ENCODE measurements at regions not wholly inside any gene's neighbourhood (a gene's known extent, or its start where the extent isn't known, plus 50 kb on each side); places are given as distances from the start of the nearest gene placed in this dataset.

DNA sequence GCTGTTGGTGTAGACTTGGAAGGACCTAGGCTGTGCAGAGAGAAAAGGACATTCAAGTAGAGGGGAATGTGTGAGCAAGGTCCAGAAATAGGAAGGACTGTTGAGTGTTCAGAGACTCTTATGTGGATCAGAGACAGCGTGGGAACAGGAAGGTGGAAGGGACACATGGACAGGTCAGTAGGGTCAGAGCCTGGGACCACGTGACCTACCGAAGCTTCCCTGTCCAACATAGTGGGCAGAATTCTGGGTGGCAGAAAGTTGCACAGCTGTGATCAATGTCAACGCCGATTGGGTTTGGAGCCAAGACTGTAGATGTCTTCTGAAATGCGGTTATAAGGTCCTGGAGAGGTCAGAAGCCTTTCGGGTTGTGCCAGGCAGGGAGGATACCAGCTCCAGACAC lies 195.9 kb upstream of the MKI67 start:
- Histone ChIP-seq H3K4me3 (ENCODE audit: low read depth in 1 of 2, low read length in 2 of 2) (no peak overlapping the region), H3K27ac (ENCODE audit: low read depth, low read length) (no peak overlapping the region), H3K9me3 (ENCODE audit: low read length) (no peaks in the 10 kb centered on the region), H3K27me3 (ENCODE audit: control insufficient read depth in 1 of 2, insufficient read depth in 2 of 2, low read length in 2 of 2) (no peaks in the 10 kb centered on the region), H3K4me1 (ENCODE audit: insufficient read depth, low read length) (no peaks in the 10 kb centered on the region), H3K36me3 (ENCODE audit: insufficient read depth, low read length) (no peaks in the 10 kb centered on the region), H3K9ac (ENCODE audit: low read length) (no peak overlapping the region)

DNA sequence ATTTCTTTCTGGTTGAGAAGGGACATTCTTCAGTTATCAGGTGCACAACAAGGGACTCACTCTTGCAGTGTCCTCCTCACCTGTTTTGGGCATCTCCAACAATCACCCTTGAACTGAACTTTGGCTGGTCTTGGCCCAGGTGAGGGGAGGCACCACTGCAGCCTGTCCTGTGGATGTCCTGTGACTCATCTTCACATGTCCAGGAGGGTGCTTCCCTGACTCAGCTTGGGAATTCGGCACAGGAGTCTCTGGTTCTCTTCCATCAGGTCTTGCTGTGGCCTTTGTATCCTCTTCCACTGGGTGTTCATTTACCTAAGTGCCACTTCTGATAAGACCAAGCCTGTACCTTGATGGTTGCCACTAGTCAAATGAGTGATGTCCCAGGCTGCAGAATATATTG lies 196.7 kb upstream of the MKI67 start:
- Histone ChIP-seq H3K9ac (ENCODE audit: low read length) (no peak overlapping the region), H3K36me3 (ENCODE audit: insufficient read depth, low read length) (no peaks in the 10 kb centered on the region), H3K9me3 (ENCODE audit: low read length) (no peaks in the 10 kb centered on the region), H3K27me3 (ENCODE audit: control insufficient read depth in 1 of 2, insufficient read depth in 2 of 2, low read length in 2 of 2) (no peaks in the 10 kb centered on the region), H3K4me3 (ENCODE audit: low read depth in 1 of 2, low read length in 2 of 2) (no peak overlapping the region), H3K4me1 (ENCODE audit: insufficient read depth, low read length) (no peaks in the 10 kb centered on the region), H3K27ac (ENCODE audit: low read depth, low read length) (no peak overlapping the region)

DNA sequence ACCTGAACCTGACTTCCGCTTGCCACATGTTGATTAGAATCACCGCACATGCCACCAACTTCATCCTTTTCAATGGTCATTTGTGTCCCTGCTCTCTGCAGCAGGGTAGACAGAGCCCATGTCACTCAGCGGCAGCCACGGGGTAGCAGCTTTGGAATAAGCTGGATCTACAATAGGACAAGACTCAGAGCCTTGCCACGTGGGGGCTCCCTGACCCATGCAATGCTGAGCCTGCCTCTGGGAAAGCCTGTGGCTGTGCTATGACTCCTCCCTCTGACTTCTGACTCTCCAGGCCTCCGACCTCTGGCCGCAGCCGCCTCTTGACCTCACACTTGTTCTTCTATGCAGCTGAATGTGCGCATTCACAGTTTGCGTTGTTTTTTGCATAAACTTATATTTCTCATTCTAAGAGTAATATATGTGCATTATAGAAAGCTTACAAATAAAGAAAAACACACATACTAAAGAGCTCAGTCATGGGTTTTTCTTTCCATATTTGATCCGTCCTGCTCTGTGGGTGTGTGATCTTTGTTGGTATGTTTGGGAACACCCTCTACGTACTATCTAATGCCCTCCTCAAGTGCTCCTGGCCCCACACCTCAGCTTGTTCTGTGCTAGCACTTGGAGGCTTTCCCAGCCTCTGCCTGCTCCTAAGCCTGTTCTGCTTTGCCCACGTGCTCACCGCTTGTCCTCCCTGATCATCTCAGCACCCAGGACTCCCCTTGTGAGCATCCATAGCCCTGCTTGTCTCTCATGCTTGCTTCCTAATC lies 198.0 kb upstream of the MKI67 start:
- Histone ChIP-seq H3K4me3 (ENCODE audit: low read depth in 1 of 2, low read length in 2 of 2) (no peak overlapping the region), H3K27me3 (ENCODE audit: control insufficient read depth in 1 of 2, insufficient read depth in 2 of 2, low read length in 2 of 2) (no peaks in the 10 kb centered on the region), H3K36me3 (ENCODE audit: insufficient read depth, low read length) (no peaks in the 10 kb centered on the region), H3K4me1 (ENCODE audit: insufficient read depth, low read length) (no peaks in the 10 kb centered on the region), H3K9ac (ENCODE audit: low read length) (no peak overlapping the region), H3K9me3 (ENCODE audit: low read length) (no peaks in the 10 kb centered on the region), H3K27ac (ENCODE audit: low read depth, low read length) (no peak overlapping the region)

DNA sequence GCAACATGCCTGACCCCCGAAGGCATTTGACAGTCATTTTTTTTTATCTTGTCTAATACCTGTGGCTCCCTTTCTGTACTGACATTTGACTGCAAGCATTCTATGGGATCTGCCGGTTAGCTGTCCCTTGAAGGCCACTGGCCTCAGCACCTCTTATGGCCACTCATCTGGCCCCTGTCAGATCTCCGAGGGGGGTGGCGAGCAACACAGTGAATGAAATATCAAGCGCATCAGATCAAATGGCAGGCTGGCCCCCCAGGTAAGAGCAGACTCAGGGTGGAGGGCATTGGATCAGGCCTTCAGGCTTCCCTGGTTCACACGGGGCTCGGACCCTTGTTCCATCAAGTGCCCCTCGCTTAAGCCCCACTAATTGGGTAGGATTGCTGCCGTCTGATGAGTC lies 199.6 kb upstream of the MKI67 start:
- H3K27me3 ChIP-seq (ENCODE audit: control insufficient read depth in 1 of 2, insufficient read depth in 2 of 2, low read length in 2 of 2): no peaks in the 10 kb centered on the region
- H3K4me1 ChIP-seq (ENCODE audit: insufficient read depth, low read length): no peaks in the 10 kb centered on the region
- H3K9me3 ChIP-seq (ENCODE audit: low read length): no peaks in the 10 kb centered on the region
- no peaks in the 10 kb centered on the region for H3K36me3 ChIP-seq (ENCODE audit: insufficient read depth, low read length)
- no peak overlapping the region for H3K9ac ChIP-seq (ENCODE audit: low read length)
- H3K4me3 ChIP-seq (ENCODE audit: low read depth in 1 of 2, low read length in 2 of 2): no peak overlapping the region
- H3K27ac ChIP-seq (ENCODE audit: low read depth, low read length): no peak overlapping the region

DNA sequence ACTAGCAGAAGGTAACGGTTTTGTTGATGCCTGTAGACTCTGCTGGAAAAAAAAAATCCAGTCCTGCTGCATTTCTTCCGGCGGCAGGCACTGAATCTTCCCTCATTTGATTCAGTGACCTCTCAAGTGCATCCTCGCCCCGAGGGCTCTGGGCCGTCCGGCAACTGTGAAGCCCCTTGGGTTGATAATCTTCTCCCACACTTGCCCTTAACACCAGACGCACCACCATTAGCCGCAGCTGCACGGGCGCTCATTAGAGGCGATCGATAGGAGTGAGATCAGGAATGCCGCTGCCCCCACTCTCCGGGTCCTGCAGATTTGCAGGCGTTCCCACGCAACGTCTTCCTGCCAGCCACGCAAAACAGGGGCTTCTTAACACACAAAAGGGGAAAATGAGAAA lies 200.0 kb upstream of the MKI67 start:
- Histone ChIP-seq H3K27ac (ENCODE audit: low read depth, low read length) (no peak overlapping the region), H3K9ac (ENCODE audit: low read length) (no peak overlapping the region), H3K9me3 (ENCODE audit: low read length) (no peaks in the 10 kb centered on the region), H3K4me1 (ENCODE audit: insufficient read depth, low read length) (no peaks in the 10 kb centered on the region), H3K27me3 (ENCODE audit: control insufficient read depth in 1 of 2, insufficient read depth in 2 of 2, low read length in 2 of 2) (no peaks in the 10 kb centered on the region), H3K36me3 (ENCODE audit: insufficient read depth, low read length) (no peaks in the 10 kb centered on the region), H3K4me3 (ENCODE audit: low read depth in 1 of 2, low read length in 2 of 2) (no peak overlapping the region)

DNA sequence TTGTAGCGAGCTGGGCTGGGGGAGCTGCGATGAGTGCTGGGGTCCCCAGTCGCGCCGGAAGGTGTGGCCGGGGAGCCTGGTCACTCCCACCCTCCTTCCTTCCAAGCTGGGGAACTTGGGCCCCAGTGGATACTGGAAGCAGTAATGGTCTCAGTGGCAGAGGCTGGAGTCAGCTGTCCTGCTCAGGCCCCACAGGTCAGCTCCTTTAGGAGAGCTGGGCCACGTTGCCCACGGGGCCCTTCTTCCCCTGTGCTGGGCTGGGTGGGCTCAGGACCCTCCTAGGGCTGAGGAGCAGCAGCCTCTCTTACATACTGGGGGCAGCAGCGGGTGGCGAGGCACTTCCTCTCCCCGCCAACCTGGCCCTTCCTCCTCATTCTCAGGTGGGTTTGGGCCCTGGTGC lies 200.6 kb upstream of the MKI67 start:
- Histone ChIP-seq H3K9me3 (ENCODE audit: low read length) (no peaks in the 10 kb centered on the region), H3K4me1 (ENCODE audit: insufficient read depth, low read length) (no peaks in the 10 kb centered on the region), H3K36me3 (ENCODE audit: insufficient read depth, low read length) (no peaks in the 10 kb centered on the region), H3K4me3 (ENCODE audit: low read depth in 1 of 2, low read length in 2 of 2) (no peak overlapping the region), H3K27ac (ENCODE audit: low read depth, low read length) (no peak overlapping the region), H3K9ac (ENCODE audit: low read length) (no peak overlapping the region), H3K27me3 (ENCODE audit: control insufficient read depth in 1 of 2, insufficient read depth in 2 of 2, low read length in 2 of 2) (no peaks in the 10 kb centered on the region)

DNA sequence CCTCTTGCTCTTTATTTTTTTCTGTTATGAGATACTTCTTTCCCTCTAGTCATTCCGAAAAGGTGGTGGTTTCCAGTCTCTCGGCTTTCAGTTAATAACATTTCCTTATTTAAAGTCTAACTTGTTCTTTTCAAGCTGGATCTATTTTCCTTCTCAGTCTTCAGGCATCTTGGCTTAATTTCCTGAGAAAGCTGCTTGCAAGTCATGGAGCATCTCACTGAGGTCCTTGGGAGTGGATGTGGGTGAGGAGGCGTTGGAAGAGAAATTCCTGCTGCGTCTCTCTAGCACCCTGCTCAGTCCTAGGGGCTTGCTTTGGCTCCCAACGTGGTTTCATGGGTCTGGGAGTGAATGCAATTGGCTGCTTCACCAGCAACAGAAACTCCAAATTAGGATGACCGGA lies 210.2 kb upstream of the MKI67 start:
- no peaks in the 10 kb centered on the region for H3K27me3 ChIP-seq (ENCODE audit: control insufficient read depth in 1 of 2, insufficient read depth in 2 of 2, low read length in 2 of 2)
- no peak overlapping the region for H3K9ac ChIP-seq (ENCODE audit: low read length)
- H3K4me3 ChIP-seq (ENCODE audit: low read depth in 1 of 2, low read length in 2 of 2): no peak overlapping the region
- no peaks in the 10 kb centered on the region for H3K36me3 ChIP-seq (ENCODE audit: insufficient read depth, low read length)
- no peak overlapping the region for H3K27ac ChIP-seq (ENCODE audit: low read depth, low read length)
- H3K9me3 ChIP-seq (ENCODE audit: low read length): no peaks in the 10 kb centered on the region
- peaks cover 27% of the 10 kb centered on the region for H3K4me1 ChIP-seq (ENCODE audit: insufficient read depth, low read length)

DNA sequence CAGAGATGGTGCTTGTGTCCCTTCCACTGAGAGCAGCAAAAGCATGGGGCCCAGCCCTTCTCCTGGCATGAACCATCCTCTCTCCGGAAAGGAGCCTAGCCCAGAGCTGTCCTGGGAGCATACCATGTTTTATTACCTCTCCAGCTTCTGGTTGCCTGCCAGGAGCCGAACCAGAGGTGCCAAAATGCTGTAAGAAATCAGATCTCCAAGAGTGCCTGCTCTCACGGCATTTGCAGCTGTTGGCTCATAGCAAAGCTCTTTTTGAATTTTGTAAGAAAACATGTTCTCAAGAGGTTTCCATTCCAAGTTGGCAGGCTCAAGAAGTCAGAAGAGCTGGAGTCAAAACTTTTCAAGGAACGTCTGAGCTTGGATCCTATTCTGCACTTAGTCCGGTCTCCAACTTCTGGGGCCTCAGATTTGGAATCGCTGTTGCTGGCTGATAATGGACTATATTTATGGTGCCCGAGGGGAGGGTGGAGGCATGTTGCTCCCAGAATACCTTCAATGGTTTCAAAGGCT lies 211.7 kb upstream of the MKI67 start:
- Histone ChIP-seq H3K27me3 (ENCODE audit: control insufficient read depth in 1 of 2, insufficient read depth in 2 of 2, low read length in 2 of 2) (no peaks in the 10 kb centered on the region), H3K4me1 (ENCODE audit: insufficient read depth, low read length) (peaks cover 27% of the 10 kb centered on the region), H3K4me3 (ENCODE audit: low read depth in 1 of 2, low read length in 2 of 2) (no peak overlapping the region), H3K9me3 (ENCODE audit: low read length) (no peaks in the 10 kb centered on the region), H3K36me3 (ENCODE audit: insufficient read depth, low read length) (no peaks in the 10 kb centered on the region), H3K9ac (ENCODE audit: low read length) (no peak overlapping the region), H3K27ac (ENCODE audit: low read depth, low read length) (no peak overlapping the region)

DNA sequence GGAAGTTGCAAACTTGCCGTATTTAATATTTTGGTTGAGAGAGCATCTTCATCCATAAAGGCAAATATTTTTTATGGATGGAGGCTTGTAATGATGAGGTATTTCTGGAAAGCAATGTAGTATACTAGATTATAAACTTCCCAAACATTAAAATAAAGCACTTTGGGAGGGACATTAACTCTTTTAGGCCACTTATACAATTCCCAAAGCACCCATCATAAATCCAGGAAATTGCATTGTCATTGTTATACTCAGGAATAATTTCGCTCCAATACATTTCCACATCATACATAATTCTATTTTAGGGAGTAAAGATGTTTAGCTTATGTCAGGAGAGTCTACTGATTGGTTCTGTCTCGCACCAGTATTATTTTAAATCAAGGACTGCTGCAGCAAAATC lies 212.7 kb upstream of the MKI67 start:
- Histone ChIP-seq H3K4me3 (ENCODE audit: low read depth in 1 of 2, low read length in 2 of 2) (no peak overlapping the region), H3K27me3 (ENCODE audit: control insufficient read depth in 1 of 2, insufficient read depth in 2 of 2, low read length in 2 of 2) (no peaks in the 10 kb centered on the region), H3K27ac (ENCODE audit: low read depth, low read length) (no peak overlapping the region), H3K36me3 (ENCODE audit: insufficient read depth, low read length) (no peaks in the 10 kb centered on the region), H3K9me3 (ENCODE audit: low read length) (no peaks in the 10 kb centered on the region), H3K9ac (ENCODE audit: low read length) (no peak overlapping the region), H3K4me1 (ENCODE audit: insufficient read depth, low read length) (peaks cover 27% of the 10 kb centered on the region)

DNA sequence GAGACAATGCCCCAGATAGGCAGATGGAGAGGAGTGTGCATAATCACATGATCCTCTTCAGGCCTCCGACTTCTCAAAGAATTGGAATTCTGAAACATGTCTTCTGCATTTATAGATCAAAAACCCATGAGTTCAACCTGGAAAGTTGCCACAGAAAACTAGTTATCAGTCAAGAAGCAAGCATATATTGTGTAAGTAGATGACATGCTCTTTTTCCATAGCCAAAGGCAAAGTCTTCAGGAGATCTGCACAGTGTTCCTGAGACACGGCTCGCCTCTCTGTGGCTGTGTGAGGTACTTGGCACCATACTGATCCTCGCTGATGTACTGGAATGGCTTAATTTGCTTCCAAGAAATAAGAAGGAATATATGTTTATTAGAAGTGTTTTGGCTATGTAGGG lies 213.5 kb upstream of the MKI67 start:
- H3K27me3 ChIP-seq (ENCODE audit: control insufficient read depth in 1 of 2, insufficient read depth in 2 of 2, low read length in 2 of 2): no peaks in the 10 kb centered on the region

DNA sequence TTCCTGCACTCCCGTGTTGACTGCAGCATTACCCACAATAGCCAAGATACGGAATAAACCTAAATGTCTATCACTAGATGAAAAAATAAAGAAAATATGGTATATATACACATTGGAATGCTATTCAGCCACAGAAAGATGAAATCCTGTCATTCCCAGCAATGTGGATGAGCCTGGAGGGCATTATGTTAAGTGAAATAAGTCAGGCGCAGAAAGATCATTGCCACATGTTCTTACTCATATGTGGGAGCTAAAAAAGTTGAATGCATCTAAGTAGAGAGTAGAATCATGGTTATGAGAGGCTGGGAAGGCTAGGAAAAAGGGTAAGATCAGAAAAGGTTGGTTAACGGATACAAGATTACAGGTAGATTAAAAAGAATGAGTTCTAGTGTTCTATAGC lies 219.1 kb upstream of the MKI67 start:
- no peaks in the 10 kb centered on the region for H3K4me1 ChIP-seq (ENCODE audit: insufficient read depth, low read length)
- no peaks in the 10 kb centered on the region for H3K27me3 ChIP-seq (ENCODE audit: control insufficient read depth in 1 of 2, insufficient read depth in 2 of 2, low read length in 2 of 2)
- no peak overlapping the region for H3K4me3 ChIP-seq (ENCODE audit: low read depth in 1 of 2, low read length in 2 of 2)
- no peaks in the 10 kb centered on the region for H3K9me3 ChIP-seq (ENCODE audit: low read length)
- H3K36me3 ChIP-seq (ENCODE audit: insufficient read depth, low read length): no peaks in the 10 kb centered on the region
- H3K27ac ChIP-seq (ENCODE audit: low read depth, low read length): no peak overlapping the region
- H3K9ac ChIP-seq (ENCODE audit: low read length): no peak overlapping the region

More for the DNA sequence above, 213.5 kb upstream of the MKI67 start:
- no peaks in the 10 kb centered on the region for H3K9me3 ChIP-seq (ENCODE audit: low read length)
- peaks cover 27% of the 10 kb centered on the region for H3K4me1 ChIP-seq (ENCODE audit: insufficient read depth, low read length)
- H3K9ac ChIP-seq (ENCODE audit: low read length): no peak overlapping the region
- H3K4me3 ChIP-seq (ENCODE audit: low read depth in 1 of 2, low read length in 2 of 2): no peak overlapping the region
- H3K27ac ChIP-seq (ENCODE audit: low read depth, low read length): no peak overlapping the region
- no peaks in the 10 kb centered on the region for H3K36me3 ChIP-seq (ENCODE audit: insufficient read depth, low read length)

DNA sequence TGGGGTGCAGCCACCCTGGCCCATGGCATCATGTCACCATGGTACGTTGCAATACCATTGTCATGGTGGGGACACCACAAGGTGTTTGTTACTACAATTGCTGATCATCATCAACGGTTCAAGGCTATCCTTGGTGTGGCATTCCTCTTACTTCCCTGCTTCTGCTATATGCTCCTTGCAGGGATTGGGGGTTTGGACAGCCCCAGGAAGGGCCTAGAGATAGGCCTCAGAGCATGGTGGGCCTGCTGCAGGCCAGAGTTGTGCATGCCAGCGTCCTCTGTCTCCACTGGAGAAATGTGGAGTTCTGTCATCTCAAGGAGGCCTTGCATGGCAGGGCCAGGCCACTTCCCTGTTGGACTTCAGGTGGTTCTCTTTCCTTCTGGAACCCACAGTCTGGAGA lies 234.6 kb upstream of the MKI67 start:
- H3K36me3 ChIP-seq (ENCODE audit: insufficient read depth, low read length): no peaks in the 10 kb centered on the region
- H3K4me1 ChIP-seq (ENCODE audit: insufficient read depth, low read length): no peaks in the 10 kb centered on the region
- no peak overlapping the region for H3K27ac ChIP-seq (ENCODE audit: low read depth, low read length)
- H3K9me3 ChIP-seq (ENCODE audit: low read length): no peaks in the 10 kb centered on the region
- no peak overlapping the region for H3K9ac ChIP-seq (ENCODE audit: low read length)
- no peak overlapping the region for H3K4me3 ChIP-seq (ENCODE audit: low read depth in 1 of 2, low read length in 2 of 2)
- H3K27me3 ChIP-seq (ENCODE audit: control insufficient read depth in 1 of 2, insufficient read depth in 2 of 2, low read length in 2 of 2): no peaks in the 10 kb centered on the region

Measured in muscle layer of colon (tissue), 2 donors.